ENCODE measurements at regions not wholly inside any gene's neighbourhood (a gene's known extent, or its start where the extent isn't known, plus 50 kb on each side); places are given as distances from the start of the nearest gene placed in this dataset.
A peak's percentile ranks its signal among the peaks of the same experiment; 100 is the strongest.

DNA sequence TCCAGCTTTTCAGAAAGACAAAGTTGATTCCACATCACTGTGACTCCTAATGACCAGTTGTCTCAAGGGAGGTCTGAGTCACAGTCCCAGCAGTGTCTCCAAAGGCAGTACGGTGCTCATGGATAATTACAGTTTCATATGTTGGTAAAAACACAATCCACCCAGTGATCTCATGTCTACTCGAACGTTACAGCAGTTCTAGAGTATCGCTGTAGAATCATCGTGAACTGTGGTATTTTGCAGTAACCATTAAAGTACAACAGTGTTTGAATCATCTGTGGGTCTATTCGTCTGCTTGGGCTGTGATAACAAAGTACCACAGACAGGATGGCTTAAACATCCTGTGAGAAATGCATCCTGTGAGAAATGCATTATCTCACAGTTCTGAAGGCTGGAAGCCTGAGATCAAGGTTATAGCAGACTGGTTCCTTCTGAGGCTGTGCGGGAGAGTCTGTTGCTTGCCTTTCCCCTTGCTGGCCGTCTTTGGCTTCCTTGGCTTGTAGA is 121.1 kb upstream of the SORBS2 start:
- TF ChIP-seq, protein P1, sequence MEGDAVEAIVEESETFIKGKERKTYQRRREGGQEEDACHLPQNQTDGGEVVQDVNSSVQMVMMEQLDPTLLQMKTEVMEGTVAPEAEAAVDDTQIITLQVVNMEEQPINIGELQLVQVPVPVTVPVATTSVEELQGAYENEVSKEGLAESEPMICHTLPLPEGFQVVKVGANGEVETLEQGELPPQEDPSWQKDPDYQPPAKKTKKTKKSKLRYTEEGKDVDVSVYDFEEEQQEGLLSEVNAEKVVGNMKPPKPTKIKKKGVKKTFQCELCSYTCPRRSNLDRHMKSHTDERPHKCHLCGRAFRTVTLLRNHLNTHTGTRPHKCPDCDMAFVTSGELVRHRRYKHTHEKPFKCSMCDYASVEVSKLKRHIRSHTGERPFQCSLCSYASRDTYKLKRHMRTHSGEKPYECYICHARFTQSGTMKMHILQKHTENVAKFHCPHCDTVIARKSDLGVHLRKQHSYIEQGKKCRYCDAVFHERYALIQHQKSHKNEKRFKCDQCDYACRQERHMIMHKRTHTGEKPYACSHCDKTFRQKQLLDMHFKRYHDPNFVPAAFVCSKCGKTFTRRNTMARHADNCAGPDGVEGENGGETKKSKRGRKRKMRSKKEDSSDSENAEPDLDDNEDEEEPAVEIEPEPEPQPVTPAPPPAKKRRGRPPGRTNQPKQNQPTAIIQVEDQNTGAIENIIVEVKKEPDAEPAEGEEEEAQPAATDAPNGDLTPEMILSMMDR (IDR thresholded peaks at IDR 0.05; ENCODE audit: partially characterized antibody, unreplicated experiment) = no peak
- Mint-ChIP-seq H3K27me3 (ENCODE audit: unreplicated experiment) (peaks cover 2% of the 10 kb centered on the region), H3K4me3 (ENCODE audit: unreplicated experiment) (peak overlapping the region; percentile 39), H3K9me3 (ENCODE audit: unreplicated experiment) (peaks cover 1% of the 10 kb centered on the region), H3K4me1 (ENCODE audit: low read depth, unreplicated experiment) (peaks cover 12% of the 10 kb centered on the region), H3K36me3 (ENCODE audit: unreplicated experiment) (no peaks in the 10 kb centered on the region), H3K27ac (ENCODE audit: unreplicated experiment) (peak overlapping the region; percentile 19)
- DNase-seq = no peak

GRCh38 chr4:185936650-185937376 is 124.8 kb upstream of the SORBS2 start:
- Mint-ChIP-seq H3K4me1 (ENCODE audit: low read depth, unreplicated experiment) (peaks cover 12% of the 10 kb centered on the region), H3K4me3 (ENCODE audit: unreplicated experiment) (no peak overlapping the region), H3K27me3 (ENCODE audit: unreplicated experiment) (peaks cover 2% of the 10 kb centered on the region), H3K9me3 (ENCODE audit: unreplicated experiment) (peaks cover 1% of the 10 kb centered on the region), H3K27ac (ENCODE audit: unreplicated experiment) (no peak overlapping the region), H3K36me3 (ENCODE audit: unreplicated experiment) (no peaks in the 10 kb centered on the region)
- TF ChIP-seq, protein P1 (IDR thresholded peaks at IDR 0.05; ENCODE audit: partially characterized antibody, unreplicated experiment) = no peak
- no peak for DNase-seq

DNA sequence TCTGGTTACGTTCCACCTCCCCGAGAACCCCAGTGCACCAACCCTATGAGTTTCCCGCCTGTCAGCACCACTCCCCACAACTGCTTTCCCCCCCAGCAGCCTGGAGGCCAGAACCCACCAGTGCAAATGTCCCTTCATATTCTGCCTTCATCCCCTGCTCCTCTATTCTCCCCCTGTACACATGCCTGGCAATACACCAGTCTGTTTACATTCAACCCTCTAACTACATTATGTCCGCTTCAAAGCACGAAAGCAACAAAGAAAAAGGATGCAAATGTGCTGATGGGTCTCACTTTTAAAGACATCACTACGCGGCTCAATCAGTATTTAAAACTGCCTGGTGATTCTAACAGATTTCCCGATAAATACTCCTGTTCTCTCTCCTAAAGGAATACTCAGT is 126.7 kb upstream of the SORBS2 start:
- Mint-ChIP-seq H3K4me1 (ENCODE audit: low read depth, unreplicated experiment) (no peaks in the 10 kb centered on the region), H3K4me3 (ENCODE audit: unreplicated experiment) (no peak overlapping the region), H3K9me3 (ENCODE audit: unreplicated experiment) (peaks cover 1% of the 10 kb centered on the region), H3K27me3 (ENCODE audit: unreplicated experiment) (no peaks in the 10 kb centered on the region), H3K27ac (ENCODE audit: unreplicated experiment) (no peak overlapping the region), H3K36me3 (ENCODE audit: unreplicated experiment) (no peaks in the 10 kb centered on the region)
- TF ChIP-seq, protein P1 (IDR thresholded peaks at IDR 0.05; ENCODE audit: partially characterized antibody, unreplicated experiment) = no peak
- no peak for DNase-seq

DNA sequence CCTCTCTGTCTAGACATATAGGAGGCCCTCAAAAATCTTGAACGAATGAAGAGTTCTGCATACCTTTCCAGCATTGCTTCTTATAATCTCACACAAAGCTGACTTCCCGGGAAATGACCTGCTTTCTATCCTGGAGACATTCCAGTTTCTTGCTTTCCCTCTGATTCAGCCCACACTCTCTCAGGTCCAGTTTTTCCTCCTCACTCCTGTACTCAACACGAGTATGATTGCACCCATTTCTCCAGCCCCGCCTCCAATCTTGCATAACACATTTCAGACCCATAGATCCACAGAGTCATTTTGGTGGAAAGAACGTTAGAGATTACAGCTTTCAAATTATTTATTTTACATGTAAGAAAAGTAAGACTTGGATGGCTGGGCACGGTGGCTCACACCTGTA is 127.5 kb upstream of the TLR3 start:
- no peak overlapping the region for H3K27ac Mint-ChIP-seq (ENCODE audit: unreplicated experiment)
- H3K27me3 Mint-ChIP-seq (ENCODE audit: unreplicated experiment) = peaks cover 2% of the 10 kb centered on the region
- H3K4me3 Mint-ChIP-seq (ENCODE audit: unreplicated experiment) = no peak overlapping the region
- DNase-seq = no peak
- peaks cover 1% of the 10 kb centered on the region for H3K9me3 Mint-ChIP-seq (ENCODE audit: unreplicated experiment)
- H3K36me3 Mint-ChIP-seq (ENCODE audit: unreplicated experiment) = no peaks in the 10 kb centered on the region
- no peaks in the 10 kb centered on the region for H3K4me1 Mint-ChIP-seq (ENCODE audit: low read depth, unreplicated experiment)
- TF ChIP-seq, protein P1 (IDR thresholded peaks at IDR 0.05; ENCODE audit: partially characterized antibody, unreplicated experiment) = no peak

DNA sequence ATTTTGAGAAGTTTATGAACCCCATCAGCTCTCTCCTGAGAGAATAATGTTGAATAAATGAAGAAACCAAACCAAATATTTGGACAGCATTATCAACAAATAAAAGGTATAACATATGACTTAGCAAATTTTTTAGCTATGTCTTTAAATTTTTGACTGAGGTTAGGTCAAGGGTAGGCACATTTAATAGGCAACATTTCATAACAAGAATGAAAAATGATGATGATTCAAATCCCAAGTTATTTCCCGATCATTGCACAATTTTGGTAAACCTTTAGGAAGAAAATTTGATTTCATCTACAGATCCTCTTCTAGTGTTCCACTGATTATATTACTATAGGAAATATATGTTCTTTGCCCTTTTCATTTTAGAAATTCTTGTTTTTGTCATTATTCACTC is 123.7 kb upstream of the TLR3 start:
- no peak overlapping the region for H3K4me3 Mint-ChIP-seq (ENCODE audit: unreplicated experiment)
- H3K27me3 Mint-ChIP-seq (ENCODE audit: unreplicated experiment) = peaks cover 2% of the 10 kb centered on the region
- no peaks in the 10 kb centered on the region for H3K9me3 Mint-ChIP-seq (ENCODE audit: unreplicated experiment)
- TF ChIP-seq, protein P1 (IDR thresholded peaks at IDR 0.05; ENCODE audit: partially characterized antibody, unreplicated experiment) = no peak
- DNase-seq = no peak
- H3K36me3 Mint-ChIP-seq (ENCODE audit: unreplicated experiment) = no peaks in the 10 kb centered on the region
- H3K4me1 Mint-ChIP-seq (ENCODE audit: low read depth, unreplicated experiment) = peaks cover 4% of the 10 kb centered on the region
- no peak overlapping the region for H3K27ac Mint-ChIP-seq (ENCODE audit: unreplicated experiment)

All from glutamatergic neuron (in vitro differentiated cells).